ENCODE measurements at regions not wholly inside any gene's neighbourhood (a gene's known extent, or its start where the extent isn't known, plus 50 kb on each side); places are given as distances from the start of the nearest gene placed in this dataset.

DNA sequence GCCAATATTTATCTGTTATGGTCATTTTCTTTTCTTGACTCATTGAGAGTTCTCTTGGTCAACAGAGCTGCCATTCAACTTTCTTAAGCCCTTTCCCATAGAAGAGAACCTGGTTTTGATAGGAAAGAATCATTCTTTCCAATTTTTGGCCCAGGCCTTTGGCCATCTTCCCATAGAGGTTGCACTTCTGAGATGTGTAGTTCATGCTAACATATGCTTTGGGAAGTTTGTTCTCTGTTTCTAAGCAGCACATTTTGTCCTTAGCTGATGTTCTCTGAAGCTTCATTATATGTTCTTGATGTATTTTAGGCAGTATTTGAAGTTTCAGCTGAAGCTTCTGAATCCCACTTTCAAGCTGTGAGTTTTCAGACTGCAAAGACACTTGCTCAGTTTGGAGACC is 161.1 kb downstream of the VEGFC start:
- no peak for DNase-seq (ENCODE audit: low spot score)

All from NAMALWA (cell line).